GM19043 (cell line): ENCODE measurements at regions not wholly inside any gene's neighbourhood (a gene's known extent, or its start where the extent isn't known, plus 50 kb on each side); places are given as distances from the start of the nearest gene placed in this dataset.

Source experiments
- ATAC-seq: cut with Tn5 transposase; IDR thresholded peaks from one replicate; pipeline ENCODE4 v1.9.1; 2021; ENCODE audit warnings: low read depth; ENCODE audit not compliant: unreplicated experiment

- ATAC-seq, result no peak
Measured at GRCh38 chr21:27301220-27301619, 334.3 kb upstream of the ADAMTS5 start.

GRCh38 chr21:27300770-27301169 lies 333.9 kb upstream of the ADAMTS5 start:
- ATAC-seq, result no peak

DNA sequence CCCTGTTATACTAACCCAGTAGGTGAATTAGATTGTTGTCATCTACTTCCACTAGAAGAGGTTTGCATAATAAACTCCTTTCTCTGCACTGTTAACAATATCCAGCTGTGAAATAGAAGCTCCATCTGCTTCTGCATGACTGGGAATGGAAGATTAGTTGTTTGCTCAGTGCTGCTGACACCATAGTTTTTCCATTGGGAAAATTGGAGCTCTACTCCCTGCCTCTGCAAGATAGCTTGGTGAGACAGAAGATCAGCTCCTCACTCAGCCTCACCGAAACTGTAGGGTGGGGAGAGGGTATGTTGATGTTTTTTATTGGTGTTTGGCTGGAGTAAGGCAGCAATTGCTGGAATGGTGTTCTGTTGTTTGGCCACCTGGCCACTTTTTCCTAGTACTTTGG lies 331.6 kb upstream of the ADAMTS5 start:
- ATAC-seq, result no peak

DNA sequence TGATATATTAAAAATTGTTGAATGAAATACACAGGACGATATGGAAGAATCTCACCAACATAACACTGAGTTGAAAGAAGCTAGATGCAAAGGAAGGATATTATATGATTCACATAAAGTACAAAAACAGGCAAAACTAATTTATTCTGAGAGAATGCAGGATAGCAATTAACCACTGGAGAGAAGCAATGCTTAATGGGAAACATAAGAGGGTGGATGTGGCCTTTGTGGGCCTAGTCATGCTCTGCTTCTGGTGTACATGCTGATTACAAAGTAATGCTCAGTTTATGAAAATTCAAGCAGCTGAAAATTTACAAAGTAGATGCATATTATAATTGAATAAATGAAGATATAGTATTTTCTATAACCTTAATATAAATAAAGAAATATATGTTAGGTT lies 326.4 kb upstream of the ADAMTS5 start:
- ATAC-seq, result no peak

GRCh38 chr21:27292783-27293182 lies 325.9 kb upstream of the ADAMTS5 start:
- no peak for ATAC-seq

GRCh38 chr21:27292229-27292628 lies 325.3 kb upstream of the ADAMTS5 start:
- ATAC-seq, result no peak

- ATAC-seq, result no peak
Measured at GRCh38 chr21:27291006-27291405, 324.1 kb upstream of the ADAMTS5 start.

GRCh38 chr21:27290028-27290427 lies 323.1 kb upstream of the ADAMTS5 start:
- no peak for ATAC-seq

GRCh38 chr21:27286760-27287159 lies 319.9 kb upstream of the ADAMTS5 start:
- ATAC-seq, result no peak

DNA sequence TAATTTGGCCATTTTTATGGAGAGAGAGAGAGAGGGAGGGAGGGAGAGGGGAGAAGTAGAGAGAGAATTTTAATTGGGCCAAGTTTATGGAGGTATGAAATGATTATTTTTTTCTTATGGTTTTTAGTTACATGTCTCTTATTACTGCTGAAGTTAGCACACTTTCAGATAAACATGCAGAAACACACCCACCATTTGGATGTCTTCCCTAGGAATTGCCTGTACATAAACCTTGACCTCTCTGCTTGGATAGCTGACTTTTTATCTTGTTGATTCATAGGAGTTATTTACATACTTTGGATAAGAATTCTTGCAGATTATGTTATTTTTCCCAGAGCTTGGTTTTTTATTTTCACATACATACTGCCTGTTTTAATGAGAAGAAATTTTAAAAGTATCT lies 310.2 kb upstream of the ADAMTS5 start:
- no peak for ATAC-seq

DNA sequence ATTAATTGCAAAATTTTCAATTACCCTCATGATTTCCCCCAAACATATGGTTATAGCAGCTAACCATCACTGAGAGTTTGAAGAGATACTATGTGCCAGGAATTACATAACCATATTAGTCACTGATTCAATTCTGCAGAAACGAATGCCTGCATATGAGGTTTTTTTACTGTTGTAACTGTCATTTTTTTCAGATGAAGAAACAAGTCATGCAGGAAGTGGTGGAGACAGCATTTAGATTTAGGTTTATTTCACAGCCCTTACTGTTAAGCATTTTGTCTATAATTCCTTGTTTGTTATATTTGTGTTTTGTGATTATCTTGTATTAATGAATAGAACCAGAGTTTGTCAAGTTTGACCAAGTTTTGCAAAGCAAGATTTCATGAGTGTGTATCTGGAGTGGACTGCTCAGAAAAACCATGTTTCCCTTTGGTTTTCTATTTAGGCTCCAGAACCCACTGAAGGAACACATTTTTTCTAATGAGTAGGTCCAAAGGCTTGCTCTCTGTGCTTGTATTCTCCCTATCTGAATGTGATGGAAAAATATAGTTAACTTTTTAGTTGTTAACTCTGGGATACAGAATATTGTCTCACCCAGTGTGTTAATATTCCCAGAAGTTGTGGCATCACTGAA lies 308.5 kb upstream of the ADAMTS5 start:
- no peak for ATAC-seq

DNA sequence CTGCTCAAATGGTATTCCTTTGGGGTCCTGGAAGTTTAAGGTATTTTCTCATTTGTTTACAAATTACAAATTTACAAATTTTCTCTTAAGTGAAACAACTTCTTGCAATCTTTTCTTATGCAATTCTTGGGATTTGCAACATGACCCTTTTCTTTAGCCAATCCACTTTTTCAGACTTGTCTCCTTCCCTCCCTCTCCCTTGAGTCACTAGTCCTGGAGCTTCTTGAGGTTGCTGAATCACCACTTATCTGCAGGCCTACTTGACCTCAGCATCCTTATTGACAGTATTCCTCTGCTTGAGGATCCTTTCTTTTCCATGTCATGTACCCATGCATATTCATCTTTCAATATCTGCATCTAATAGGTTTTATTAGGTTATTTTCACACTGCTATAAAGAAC lies 302.8 kb upstream of the ADAMTS5 start:
- ATAC-seq, result no peak

GRCh38 chr21:27268290-27268689 lies 301.4 kb upstream of the ADAMTS5 start:
- ATAC-seq, result no peak

- ATAC-seq, result no peak
Measured at GRCh38 chr21:27265949-27266348, 299.1 kb upstream of the ADAMTS5 start.

GRCh38 chr21:27265492-27265891 lies 298.6 kb upstream of the ADAMTS5 start:
- ATAC-seq, result no peak

GRCh38 chr21:27261676-27262075 lies 294.8 kb upstream of the ADAMTS5 start:
- no peak for ATAC-seq

DNA sequence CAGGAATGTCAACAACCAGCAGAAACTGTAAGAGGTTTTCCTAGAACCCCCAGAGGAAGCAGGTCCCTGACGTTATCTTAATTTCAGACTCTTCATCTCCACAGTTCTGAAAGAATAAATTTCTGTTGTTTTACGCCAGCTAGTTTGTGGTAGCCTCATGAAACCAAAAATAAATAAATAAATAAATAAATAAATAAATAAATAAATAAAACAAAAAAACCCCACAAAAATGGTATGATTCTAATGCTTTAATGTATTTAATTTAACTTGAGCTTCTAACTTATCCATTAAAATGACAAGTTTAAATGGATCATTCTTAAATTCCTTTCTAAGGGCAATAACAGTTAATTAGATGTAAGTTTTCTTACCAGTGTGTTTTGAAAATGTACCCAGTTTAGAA lies 293.8 kb upstream of the ADAMTS5 start:
- ATAC-seq, result no peak

DNA sequence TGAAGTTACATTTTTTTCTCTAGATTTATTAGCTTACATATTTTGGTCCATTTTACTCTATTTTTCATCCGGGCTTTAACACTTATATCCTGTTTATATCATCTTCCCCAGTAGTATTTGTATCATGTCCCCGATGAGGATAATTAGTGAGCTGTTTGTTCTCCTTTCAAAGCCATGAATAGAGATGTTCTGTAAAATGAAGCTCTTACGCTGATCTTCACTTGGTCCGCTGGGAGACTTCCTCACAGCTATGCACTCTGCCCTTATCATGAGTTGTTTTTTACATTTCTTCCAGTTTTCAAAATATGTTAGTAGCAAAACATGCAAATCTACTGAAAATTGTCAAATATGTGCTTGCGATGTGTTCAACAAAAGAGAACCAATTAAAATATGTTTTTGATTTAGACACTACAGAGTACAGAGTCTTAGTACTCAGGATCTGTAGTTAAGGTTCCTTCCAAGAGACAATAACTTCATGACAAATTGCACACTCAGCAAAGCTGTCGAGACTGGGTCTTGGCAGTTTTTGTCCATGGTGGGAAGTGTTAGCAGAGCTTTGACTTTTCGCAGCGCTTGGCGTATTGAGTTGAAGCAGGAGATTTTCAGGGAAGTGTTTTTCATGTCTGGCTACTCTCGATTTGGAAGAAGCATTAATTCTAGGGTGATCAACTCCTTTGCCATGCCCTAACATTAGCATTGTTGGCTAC lies 292.0 kb upstream of the ADAMTS5 start:
- ATAC-seq, result no peak

DNA sequence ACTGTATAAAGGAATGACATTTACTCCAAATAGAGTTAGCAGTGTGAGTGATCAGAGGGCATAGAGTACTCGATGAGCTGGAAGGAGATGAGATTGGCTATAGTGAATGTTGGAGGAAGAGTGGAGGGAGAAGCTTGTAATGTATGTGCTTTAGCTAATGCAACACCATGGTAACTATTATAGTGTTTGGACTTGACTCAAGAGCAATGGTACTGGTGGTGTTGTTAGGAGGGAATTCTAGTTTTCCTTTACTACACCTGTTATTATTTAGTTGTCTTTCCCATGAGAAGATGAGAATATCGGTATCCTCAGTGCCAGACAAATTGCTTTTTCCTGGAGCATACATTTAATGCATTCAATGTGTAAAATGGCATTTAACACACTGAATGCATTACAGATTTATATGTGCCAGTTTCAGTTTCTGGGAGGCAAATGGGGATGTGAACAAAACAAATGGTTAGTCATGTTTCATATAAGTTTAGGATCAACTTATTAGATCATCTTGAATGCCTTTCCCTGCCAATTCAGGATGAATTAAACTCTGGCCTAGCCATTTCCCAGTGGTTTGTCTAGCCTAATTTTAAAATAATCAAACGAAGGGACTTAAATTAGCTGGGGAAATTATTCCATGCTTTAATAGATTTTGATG lies 291.1 kb upstream of the ADAMTS5 start:
- no peak for ATAC-seq

DNA sequence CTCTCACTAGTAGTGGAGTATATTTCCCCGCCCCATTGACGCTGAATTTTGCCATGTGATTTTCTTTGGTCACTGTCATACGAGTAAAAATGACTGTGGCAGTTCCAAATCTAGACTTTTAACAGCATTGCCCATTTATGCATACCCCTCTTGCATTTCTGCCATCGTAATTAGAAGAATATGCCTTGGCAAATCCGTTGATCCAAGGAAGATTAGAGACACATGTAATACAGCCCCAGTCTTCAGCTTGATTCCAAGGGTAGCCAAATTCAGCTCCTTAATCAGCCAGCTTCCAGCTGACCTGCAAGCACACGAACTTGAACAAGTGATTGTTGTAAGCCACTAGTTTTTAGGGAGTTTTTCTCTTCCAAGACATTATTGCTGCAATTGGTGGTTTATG lies 290.3 kb upstream of the ADAMTS5 start:
- no peak for ATAC-seq

DNA sequence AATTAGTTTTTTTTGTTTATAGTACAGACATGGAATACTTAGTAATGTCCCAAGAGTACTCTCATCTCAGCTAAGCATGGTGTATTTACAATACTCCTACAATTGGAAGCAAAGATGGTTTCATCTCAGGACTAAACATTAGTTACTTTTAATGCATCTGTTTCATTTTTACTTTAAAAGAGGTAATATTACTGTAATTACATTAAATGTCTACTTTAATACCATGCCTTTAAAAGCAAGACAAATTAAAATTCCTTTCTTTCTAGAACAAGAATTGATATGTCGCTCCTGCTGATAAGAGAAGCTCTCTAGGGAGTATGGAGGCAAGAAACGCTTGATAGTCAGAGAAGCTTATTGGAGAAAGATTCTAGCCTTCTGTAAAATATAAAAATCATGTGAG lies 284.9 kb upstream of the ADAMTS5 start:
- ATAC-seq, result no peak

DNA sequence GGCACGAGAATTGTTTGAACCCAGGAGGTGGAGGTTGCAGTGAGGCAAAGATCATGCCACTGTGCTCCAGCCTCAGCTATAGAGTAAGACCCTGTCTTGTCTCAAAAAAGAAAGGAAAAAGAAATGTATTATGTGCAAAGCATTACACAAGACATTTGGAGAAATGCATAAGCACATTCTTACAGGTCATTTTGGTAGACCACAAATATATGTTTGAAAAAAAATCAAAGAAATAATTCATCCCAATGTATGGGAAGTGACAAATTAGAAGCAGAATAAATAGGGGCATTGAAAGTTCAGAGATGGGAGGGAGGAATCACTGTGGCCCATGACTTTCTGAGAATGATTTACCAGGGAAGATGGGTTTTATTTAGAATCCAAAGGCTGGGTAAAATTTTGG lies 283.5 kb upstream of the ADAMTS5 start:
- no peak for ATAC-seq
